ENCODE measurements at regions not wholly inside any gene's neighbourhood (a gene's known extent, or its start where the extent isn't known, plus 50 kb on each side); places are given as distances from the start of the nearest gene placed in this dataset.

GRCh38 chr1:55541296-55541695 lies 326.1 kb upstream of the USP24 start:
- Histone ChIP-seq H3K4me3 (ENCODE audit: low read depth, low read length) (no peak overlapping the region), H3K27ac (no peak overlapping the region), H3K27me3 (replicated peaks) (no peaks in the 10 kb centered on the region), H3K36me3 (replicated peaks) (no peaks in the 10 kb centered on the region)
- no peak for DNase-seq
- TF ChIP-seq, protein P1, sequence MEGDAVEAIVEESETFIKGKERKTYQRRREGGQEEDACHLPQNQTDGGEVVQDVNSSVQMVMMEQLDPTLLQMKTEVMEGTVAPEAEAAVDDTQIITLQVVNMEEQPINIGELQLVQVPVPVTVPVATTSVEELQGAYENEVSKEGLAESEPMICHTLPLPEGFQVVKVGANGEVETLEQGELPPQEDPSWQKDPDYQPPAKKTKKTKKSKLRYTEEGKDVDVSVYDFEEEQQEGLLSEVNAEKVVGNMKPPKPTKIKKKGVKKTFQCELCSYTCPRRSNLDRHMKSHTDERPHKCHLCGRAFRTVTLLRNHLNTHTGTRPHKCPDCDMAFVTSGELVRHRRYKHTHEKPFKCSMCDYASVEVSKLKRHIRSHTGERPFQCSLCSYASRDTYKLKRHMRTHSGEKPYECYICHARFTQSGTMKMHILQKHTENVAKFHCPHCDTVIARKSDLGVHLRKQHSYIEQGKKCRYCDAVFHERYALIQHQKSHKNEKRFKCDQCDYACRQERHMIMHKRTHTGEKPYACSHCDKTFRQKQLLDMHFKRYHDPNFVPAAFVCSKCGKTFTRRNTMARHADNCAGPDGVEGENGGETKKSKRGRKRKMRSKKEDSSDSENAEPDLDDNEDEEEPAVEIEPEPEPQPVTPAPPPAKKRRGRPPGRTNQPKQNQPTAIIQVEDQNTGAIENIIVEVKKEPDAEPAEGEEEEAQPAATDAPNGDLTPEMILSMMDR (IDR thresholded peaks at IDR 0.05; ENCODE audit: low read depth, low read length, missing control alignments) = no peak
- in situ Hi-C loops (cut with HindIII; ENCODE audit: low pct_ligation_motif_present, low sequenced_read_pairs) = no loop called here

- TF ChIP-seq, protein P1 (IDR thresholded peaks at IDR 0.05; ENCODE audit: low read depth, low read length, missing control alignments) = no peak
- in situ Hi-C loops (cut with HindIII; ENCODE audit: low pct_ligation_motif_present, low sequenced_read_pairs) = no loop called here
- no peak for DNase-seq
- Histone ChIP-seq H3K4me3 (ENCODE audit: low read depth, low read length) (no peak overlapping the region), H3K27me3 (replicated peaks) (no peaks in the 10 kb centered on the region), H3K27ac (no peak overlapping the region), H3K36me3 (replicated peaks) (no peaks in the 10 kb centered on the region)
Measured at GRCh38 chr1:55539652-55540512, 324.7 kb upstream of the USP24 start.

- no peak overlapping the region for H3K27ac ChIP-seq
- H3K4me3 ChIP-seq (ENCODE audit: low read depth, low read length) = no peak overlapping the region
- TF ChIP-seq, protein P1 (IDR thresholded peaks at IDR 0.05; ENCODE audit: low read depth, low read length, missing control alignments) = no peak
- H3K36me3 ChIP-seq (replicated peaks) = no peaks in the 10 kb centered on the region
- in situ Hi-C loops (cut with HindIII; ENCODE audit: low pct_ligation_motif_present, low sequenced_read_pairs) = no loop called here
- H3K27me3 ChIP-seq (replicated peaks) = no peaks in the 10 kb centered on the region
- DNase-seq = no peak
Measured at GRCh38 chr1:55538428-55538827, 323.3 kb upstream of the USP24 start.

- TF ChIP-seq, protein P1 (IDR thresholded peaks at IDR 0.05; ENCODE audit: low read depth, low read length, missing control alignments) = no peak
- Histone ChIP-seq H3K27ac (no peak overlapping the region), H3K36me3 (replicated peaks) (no peaks in the 10 kb centered on the region), H3K4me3 (ENCODE audit: low read depth, low read length) (no peak overlapping the region), H3K27me3 (replicated peaks) (no peaks in the 10 kb centered on the region)
- DNase-seq = no peak
- in situ Hi-C loops (cut with HindIII; ENCODE audit: low pct_ligation_motif_present, low sequenced_read_pairs) = no loop called here
Measured at GRCh38 chr1:55536545-55536865, 321.3 kb upstream of the USP24 start.

- TF ChIP-seq, protein P1 (IDR thresholded peaks at IDR 0.05; ENCODE audit: low read depth, low read length, missing control alignments) = no peak
- Histone ChIP-seq H3K36me3 (replicated peaks) (no peaks in the 10 kb centered on the region), H3K4me3 (ENCODE audit: low read depth, low read length) (no peak overlapping the region), H3K27me3 (replicated peaks) (no peaks in the 10 kb centered on the region), H3K27ac (no peak overlapping the region)
- in situ Hi-C loops (cut with HindIII; ENCODE audit: low pct_ligation_motif_present, low sequenced_read_pairs) = no loop called here
- no peak for DNase-seq
Measured at GRCh38 chr1:55535724-55536544, 320.8 kb upstream of the USP24 start.
